GM21786 (cell line): ENCODE measurements at regions not wholly inside any gene's neighbourhood (a gene's known extent, or its start where the extent isn't known, plus 50 kb on each side); places are given as distances from the start of the nearest gene placed in this dataset.

ENCODE experiments used
- ATAC-seq: cut with Tn5 transposase; IDR thresholded peaks from one replicate; pipeline ENCODE4 v1.9.1; 2021; ENCODE audit not compliant: unreplicated experiment

DNA sequence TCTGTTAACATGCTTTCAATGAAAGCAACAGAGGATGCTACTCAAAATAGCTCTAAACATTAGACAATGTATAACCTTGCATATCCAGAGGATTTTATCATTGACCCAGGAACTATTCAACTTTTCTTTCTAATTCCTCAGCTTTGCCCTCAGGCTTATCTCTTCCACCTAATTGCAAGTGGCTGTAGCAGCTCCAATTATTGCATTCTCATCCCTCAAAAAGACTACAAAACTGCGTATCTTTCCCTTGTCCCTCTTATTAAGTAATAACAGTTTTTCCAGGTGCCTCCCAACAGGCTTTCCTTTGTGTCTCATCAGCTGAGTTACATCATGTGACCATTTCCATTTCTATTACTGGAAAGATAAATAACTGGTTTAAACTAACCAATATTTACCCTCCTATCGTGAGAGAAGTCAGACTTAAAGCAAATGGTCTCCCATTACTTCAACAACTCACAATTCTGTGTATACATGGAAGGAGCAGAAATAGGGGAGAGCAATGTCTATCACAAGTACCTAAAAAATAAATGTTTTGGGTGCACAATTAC lies 78.0 kb upstream of the MBNL1 start:
- ATAC-seq, result no peak

DNA sequence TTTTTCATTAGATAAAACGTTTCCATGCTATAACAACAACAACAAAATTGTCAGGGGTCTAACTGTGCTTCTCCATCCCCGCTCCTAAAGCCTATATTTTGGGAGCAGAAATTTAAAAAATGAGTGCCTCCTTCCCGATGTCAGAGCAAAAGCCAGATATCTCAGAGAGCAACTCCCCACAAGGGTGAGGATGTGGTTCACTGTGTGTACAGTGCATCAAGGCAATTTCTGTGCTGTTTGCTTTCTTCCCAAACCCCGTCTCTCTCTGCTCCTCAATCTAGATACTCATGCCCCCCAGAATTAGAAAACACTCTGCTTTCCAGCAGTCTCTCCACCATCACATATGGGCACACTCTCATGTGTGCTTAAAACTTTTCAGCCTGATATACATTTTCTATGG lies 76.7 kb upstream of the MBNL1 start:
- no peak for ATAC-seq

DNA sequence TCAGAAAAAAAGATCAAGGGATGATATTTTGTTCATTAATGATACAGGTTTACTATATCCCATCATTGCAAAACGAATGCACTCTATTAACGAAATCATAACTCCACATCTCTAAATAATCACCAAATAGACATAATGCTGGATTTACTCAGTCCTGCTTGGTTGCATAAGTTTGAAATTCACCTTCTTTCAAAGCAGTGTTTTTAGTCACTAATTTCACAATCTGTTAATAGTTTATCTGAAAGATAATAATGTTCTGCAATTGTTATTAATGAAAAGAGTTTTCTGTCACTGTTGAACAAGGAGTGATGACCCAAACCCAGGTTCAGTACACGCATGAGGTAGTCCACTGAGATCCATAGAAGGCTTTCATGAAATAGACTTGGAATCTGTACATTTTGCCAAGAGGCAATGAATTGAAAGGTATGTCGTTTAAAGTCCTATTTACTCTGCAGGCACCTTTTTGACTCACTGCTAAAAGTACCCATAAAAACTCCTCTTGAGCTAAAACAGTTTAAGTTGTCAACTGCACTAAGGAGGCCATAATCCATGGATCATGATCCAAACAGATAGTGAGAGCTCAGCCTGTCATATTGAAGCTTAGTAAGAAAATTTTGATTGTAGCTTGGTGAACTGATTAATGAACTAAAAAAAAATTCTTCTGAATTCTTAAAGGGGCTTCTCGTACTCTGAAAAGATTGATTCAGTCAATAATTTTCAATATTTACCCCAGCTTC lies 75.6 kb upstream of the MBNL1 start:
- no peak for ATAC-seq

DNA sequence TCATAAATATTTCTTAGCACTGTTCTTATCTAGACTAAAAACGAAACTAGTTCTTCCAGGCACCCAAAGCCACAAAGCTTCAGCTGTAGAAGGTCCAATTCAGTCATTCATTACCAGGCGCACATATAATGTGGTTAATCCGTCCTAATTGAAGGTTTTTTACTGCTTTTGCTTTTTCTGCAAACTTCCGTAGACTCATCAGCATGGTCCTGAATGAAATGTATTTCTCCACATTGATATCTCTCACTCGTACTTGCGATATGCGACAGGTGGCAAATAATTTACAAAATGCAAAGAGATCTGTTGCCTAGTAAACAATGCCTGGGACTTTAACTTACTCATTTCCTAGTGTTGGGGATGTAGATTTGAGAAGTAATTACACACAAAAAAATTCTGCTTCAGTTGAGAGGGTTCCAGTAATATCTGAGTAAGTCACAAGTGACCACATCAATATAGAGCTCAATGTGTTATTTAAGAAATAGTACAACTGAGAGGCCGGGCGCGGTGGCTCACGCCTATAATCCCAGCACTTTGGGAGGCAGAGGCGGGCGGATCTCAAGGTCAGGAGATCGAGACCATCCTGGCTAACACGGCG lies 75.0 kb upstream of the MBNL1 start:
- peak; percentile 47 for ATAC-seq

DNA sequence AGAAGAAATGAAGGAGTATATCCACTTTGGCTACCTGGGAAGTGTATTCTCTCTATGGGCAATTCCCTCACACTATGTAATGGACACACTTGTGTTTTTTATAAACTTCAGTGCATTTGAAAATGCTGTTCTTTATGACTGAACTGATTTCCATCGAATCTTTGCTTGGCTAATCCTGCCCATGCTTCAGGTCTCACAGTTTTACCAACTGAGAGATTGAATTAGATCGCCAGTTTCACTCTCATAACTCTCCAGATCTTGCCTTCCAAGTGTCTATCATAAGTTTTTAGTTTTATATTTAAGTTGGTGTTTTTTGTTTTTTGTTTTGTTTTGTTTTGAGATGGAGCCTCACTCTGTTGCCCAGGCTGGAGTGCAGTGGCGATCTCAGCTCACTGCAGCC lies 73.5 kb upstream of the MBNL1 start:
- no peak for ATAC-seq

DNA sequence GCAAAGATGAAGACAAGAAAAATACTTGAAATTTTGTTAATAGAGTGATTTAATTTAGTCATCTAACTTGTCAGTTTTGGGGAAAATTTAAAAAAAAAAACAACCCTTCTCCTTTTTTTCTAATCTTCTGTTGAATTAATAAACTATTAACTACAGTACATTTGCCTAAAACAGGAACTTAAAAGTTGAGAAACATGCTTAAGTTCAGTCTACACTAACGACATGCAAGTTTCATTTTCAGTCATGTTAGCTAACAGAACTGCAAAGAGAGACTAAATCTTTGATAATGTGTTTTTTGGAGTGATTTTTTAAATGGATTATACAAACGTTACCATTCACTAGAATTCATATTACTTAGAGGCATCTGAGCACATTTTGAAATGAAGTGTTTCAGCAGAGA lies 71.9 kb upstream of the MBNL1 start:
- ATAC-seq, result peak; percentile 63

DNA sequence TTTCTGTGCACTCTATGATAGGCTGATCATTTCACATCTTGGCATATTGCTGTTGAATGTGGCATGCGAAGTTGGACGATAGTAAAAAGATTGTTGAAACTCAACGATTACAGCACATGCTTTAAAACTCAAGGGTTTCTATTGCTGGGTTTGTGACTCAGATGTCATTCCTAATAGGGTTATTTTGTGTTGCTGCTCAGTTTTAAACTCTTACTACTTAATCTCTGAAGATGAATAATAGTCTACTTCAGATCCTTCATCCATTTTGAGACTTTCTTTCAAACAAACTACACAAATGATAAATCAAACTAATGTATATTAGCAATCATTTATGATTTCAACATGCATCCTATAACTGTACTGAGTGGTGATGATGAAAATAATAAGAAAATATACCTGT lies 71.3 kb upstream of the MBNL1 start:
- no peak for ATAC-seq

DNA sequence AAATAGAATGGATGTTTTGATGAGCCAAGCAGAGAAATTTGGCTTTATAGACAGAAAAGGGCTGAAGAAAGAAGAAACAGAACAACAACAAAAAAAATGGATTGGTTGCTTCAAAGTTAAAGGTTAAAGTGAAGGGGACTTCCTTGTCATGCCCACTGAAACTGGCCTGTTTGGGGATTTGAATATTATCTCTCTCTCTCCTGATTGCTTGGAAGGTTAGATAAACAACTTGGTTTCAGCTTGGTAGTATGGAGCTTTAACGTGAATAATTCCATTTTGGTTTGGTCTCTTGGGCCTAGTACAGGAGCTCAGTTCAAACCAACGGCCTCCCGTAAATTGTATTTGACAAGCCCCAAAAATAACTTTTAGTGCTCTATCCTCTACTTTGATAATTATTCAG lies 70.8 kb upstream of the MBNL1 start:
- peak; percentile 22 for ATAC-seq

DNA sequence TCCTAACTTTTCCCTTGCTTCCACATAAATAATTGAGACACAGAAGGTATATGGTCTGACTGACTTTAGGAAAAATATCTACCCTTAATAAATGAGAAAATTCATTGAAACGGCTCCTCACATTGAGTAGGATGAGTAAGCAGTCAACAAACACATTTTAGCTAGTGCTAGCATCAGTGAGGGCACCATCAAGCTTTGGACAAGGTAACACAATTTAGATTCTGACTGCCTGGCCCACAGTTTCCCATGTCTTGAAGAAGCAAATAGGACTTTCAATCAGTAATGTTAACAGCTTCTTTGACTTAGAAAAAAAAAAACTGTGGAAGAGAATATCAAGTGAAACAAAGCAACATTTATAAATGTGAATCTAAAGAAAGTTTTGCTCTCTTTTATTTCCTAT lies 70.1 kb upstream of the MBNL1 start:
- no peak for ATAC-seq

DNA sequence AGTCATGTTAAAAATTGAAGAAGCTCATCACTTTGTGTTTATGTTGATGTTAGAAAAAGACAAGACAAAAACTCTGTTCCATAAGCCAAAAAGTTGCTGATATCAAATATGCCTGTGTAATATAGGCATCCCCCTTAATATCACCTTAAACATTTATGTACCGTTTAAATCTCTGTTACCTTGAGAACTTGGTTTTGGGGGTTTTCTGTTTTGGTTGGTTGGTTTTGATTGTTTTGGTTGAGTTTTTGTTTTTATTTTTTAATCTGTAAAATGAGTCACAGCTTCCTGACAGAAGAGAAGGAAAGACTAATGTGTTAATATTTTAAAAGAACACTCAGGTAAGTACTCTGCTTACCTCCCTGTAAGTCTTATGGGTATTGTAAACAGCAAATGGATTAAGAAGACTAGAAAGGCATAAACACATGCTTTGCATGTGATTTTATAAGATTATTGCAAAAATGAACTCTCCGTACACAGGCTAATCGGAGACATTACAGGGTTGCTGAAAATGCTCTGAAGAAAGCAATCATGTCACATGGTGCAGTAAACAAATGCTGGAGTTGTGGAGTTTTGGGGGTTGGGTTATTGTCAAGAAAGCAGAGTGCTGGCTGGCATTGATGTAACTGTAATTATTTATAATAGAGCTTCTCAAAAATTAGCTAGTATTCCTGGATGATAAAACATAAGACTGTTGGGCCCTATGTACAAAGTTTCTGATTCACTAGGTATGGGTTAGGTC lies 69.5 kb upstream of the MBNL1 start:
- no peak for ATAC-seq

DNA sequence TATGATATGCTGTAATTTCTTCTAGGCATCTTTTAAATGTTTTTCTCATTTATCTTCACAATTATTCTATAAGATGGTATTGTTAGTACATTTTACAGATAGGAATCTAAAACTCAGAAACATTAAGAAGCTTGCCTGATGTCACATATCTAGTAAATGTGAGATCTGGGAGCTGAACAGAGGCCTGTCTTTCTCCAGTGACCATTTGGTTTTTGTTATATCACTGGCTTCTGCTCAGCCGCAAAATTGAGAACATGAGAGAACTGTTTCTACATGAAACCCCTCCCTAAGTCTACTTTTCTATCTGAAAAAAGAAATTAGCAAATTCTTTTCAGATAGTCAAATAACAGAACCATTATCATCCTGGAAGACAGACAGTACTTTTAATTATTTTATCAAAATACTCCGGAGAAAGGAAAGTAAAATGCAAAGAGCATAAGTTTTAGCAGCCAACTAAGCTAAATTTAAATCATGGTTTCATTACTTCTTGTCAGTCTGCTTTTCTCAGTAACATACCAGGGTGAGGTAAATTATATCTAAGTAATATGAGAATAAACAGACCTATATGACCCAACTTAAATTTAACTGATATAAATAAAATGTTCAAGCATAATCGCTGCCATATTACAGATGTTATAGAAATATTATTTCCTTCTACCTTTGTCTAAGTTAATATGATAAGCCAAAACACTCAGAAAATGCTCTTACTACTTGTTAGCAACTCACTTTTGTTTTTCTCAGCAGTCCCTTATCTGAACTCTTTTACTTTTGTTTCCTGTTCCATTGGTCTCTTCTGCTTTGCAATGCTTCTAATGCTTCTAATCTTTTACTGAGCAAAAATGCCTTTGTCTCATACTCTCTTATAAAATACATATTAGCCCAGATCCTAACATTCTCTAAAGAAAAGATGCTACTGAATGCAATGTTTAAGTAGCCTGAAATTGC lies 68.0 kb upstream of the MBNL1 start:
- ATAC-seq, result no peak

DNA sequence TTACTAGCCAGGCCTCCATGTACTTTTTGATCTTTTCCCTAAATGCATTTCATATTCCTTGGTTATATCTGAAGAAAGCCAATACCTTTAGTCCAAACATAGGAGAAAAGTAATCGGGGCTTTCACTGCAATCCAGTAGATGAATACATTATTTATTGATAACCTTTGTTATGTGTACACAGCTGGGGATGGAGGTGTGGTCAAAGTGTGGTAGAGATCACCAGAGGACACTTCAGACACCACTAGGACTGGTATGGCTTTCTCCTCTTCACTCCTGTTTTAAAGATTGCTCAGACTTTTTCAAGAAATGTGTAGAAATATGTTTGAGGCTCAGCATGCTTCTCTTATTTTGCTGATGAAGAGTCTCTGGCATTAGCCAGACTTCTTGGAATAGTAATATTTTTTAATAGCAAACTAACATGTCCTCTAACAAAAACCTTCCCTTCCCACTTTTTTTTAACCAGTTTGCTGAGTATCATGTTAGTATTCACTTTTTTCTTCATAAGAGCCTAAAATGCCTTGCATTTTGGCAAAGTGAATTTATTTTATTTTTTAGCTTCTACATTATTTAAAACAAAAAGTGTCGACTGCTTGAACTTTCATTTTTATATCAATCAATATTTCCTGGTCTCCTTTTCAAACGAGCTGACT lies 65.6 kb upstream of the MBNL1 start:
- peak; percentile 28 for ATAC-seq

DNA sequence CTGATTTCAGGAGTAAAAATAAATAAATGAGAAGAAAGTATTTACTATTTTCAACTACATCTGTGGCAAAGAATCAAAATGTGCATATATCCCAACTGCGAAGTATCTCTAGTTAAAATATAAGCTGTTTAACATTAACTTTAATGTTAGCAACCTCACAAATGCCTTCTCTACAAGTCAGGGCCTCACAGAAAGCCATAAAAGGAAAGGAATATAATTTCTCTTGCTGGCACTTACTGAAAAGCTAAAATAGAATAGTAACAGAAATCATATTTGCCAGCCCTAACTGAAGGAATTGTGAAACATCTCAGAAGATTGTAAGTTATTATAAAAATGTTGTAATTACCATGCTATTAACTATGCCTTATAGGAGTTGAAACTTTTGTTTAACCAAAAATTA lies 65.1 kb upstream of the MBNL1 start:
- no peak for ATAC-seq

DNA sequence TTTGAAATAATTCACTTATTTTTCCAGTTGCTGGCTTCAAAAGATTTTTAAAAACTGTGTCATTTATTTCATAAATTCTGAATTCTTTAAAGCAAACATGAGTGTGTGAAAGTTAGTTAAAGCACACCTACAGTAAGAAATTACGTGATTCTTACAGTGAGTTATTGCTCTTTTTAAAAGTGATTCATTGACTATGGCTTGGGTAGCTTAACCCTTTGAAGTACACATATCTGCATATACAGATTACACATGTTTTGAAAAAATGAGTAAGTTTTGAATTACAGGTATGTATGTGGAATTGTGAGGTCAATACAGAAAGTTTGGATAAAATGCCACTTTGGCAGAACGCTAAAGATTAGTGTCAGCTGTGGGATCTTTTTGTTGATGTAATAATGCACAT lies 64.5 kb upstream of the MBNL1 start:
- no peak for ATAC-seq

DNA sequence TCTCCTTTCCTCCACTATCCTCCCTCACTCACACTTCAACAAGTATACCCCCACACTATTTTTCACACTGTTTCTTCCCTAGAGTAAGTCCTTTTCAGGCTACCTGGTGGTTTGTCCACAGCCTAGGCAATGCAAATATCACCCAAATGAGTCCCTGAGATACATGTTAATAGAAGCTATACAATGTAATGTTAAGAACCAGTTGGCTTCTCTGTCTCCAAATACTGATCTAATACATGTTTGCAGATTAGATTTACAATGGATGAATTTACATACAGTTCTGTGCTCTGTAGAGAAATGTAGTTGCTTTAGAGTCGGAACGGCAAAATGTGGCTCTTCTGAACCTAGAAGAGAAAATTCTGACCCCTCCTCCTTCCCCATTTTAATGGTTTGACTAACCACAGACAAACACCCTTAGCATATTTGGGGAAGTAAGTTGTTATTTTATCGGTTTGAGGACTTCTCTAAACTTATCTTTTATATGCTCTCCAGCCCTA lies 63.6 kb upstream of the MBNL1 start:
- ATAC-seq, result peak; percentile 39

DNA sequence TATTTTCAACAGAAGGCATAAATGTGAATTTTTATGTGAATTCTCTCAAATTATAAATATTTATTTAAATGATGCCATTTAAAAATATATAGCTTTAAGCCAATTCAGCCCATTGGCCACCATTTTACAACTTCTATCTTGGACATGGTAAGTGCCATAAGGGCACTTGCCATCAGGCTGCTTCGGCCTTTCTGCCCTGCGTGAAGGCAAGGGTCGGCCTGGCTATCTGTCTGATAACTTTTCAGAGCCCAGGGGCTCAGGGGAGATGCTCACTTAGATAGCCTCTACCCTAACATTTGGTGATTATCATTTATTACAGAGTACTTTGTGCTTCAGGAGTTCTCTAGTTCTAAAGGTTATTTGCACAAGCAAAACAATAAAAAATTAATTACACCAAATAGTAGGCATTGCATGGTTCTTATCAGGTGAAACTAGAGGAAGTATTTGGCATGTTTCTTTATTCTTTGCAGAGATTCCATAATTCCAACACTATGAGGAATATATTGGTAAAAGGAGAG lies 62.4 kb upstream of the MBNL1 start:
- ATAC-seq, result no peak

DNA sequence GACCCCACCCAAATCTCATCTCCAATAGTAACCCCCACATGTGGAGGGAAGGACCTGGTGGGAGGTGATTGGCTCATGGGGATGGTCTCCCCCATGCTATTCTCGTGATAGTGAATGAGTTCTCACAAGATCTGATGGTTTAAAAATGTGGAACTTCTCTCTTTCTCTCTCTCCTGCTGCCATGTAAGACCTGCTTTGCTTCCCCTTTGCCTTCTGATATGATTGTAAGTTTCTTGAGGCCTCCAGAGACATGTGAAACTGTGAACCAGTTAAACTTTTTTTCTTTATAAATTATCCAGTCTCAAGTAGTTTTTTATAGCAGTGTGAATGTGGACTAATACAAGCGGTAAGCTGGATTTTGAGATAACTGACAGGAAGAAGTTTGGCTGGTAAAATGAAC lies 60.3 kb upstream of the MBNL1 start:
- ATAC-seq, result no peak

DNA sequence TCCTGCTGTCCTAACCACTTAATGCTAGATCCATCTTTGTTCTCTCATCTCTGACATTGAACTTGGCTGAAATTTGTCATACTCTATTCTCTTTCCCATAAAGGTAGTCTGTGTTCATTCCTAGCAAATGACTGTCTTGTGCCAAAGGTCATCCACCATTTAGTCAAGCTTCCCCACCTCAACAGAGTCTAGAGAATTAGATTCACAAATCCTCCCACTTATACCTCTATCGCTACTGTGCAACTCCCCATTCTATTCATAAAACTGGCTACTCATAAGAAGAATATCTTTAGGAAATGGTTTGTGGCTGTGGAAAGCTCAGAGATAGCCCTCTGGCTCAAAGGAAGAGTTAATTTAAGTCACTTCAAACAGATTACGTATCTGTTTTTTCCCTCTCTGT lies 59.7 kb upstream of the MBNL1 start:
- no peak for ATAC-seq

DNA sequence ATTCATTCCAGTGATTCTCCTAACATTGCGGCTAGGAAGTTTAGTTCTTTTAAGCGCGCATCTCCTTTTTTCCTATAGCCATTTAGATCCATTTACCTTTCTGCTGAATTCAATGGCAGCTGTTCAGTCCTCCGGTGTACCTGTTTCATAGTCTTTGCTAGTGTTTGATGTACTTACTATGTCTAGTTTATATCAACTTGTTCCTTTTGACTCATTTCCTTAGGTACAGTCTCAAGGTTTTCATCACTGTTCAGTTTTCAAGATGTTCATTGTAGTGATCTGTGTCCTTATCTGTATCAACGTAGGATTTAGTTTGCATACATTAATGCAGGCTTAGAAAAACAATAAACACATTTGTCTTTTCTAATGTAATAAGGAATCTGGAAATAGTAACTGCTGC lies 59.0 kb upstream of the MBNL1 start:
- no peak for ATAC-seq

DNA sequence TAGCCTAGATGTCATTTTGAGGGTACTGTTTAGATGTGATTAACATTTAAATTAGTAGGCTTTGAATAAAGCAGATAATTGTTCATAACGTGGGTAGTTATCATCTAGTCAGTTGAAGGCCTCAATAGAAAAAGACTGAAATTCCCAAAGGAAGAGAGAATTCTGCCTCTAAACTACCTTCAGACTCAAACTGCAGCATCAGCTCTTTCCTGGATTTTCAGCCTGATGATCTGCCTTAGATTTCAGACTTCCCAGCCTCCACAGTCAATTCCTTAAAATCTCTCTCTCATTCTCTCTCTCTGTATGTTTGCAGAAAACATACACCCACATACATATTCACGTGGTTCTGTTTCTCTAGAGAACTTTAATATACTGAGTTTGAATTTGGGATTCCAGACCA lies 58.0 kb upstream of the MBNL1 start:
- ATAC-seq, result no peak
